A549 (cell line): ENCODE measurements at regions not wholly inside any gene's neighbourhood (a gene's known extent, or its start where the extent isn't known, plus 50 kb on each side); places are given as distances from the start of the nearest gene placed in this dataset.

Experiments
- ATAC-seq, 2 experiments: fragments of 200-7000 bp in 1 of 2; fragments of >200 bp in 1 of 2; cut with Nextera tagmentation in 1 of 2; cut with Tn5 transposase in 1 of 2; 3 replicates each; pipeline versions ENCODE4 v1.8.0 to v1.9.1; 2018 to 2020; ENCODE audit warnings: mild to moderate bottlenecking in 1 of 2, moderate library complexity in 1 of 2
- CTCF ChIA-PET: fragments of 300-600 bp; sonication (Branson Sonifier 250); formaldehyde crosslinking; extraction: SDS; loops from one replicate; lab custom pipeline; 2021; ENCODE audit warnings: antibody characterized with exemption, inconsistent platforms; lab: Yijun Ruan, JAX
- POLR2A ChIA-PET: fragments of 350-600 bp; formaldehyde crosslinking; extraction: SDS; loops from one replicate; lab custom pipeline; 2021; ENCODE audit warnings: antibody characterized with exemption, inconsistent platforms; lab: Yijun Ruan, JAX
- DNase-seq, 2 experiments: peaks; one replicate each; pipeline versions ENCODE4 v3.0.0 to v3.0.0-alpha.2; 2011 to 2016; ENCODE audit warnings: low read depth in 1 of 2, low spot score in 1 of 2
- FAIRE-seq: peaks from 2 replicates; lab custom pipeline; 2011; peaks lifted over from hg19 to GRCh38; lab: Jason Lieb, UNC
- H3K27ac ChIP-seq, 2 experiments: fragments of >200 bp; sonication (Bioruptor Twin); formaldehyde crosslinking; 3 replicates each; pipeline ENCODE4 v1.5.1; 2016 to 2017
- H3K4me1 ChIP-seq: fragments of >200 bp; sonication (Bioruptor Twin); formaldehyde crosslinking; 3 replicates; pipeline ENCODE4 v1.6.1; 2016
- H3K4me2 ChIP-seq: fragments of >200 bp; sonication (Bioruptor Twin); formaldehyde crosslinking; 3 replicates; pipeline ENCODE4 v1.6.1; 2016
- H3K4me3 ChIP-seq: fragments of >200 bp; sonication (Bioruptor Twin); formaldehyde crosslinking; 3 replicates; pipeline ENCODE4 v1.5.1; 2016
- H3K9me3 ChIP-seq: fragments of >200 bp; sonication (Bioruptor Twin); formaldehyde crosslinking; 3 replicates; pipeline ENCODE4 v1.6.1; 2016
- EHF ChIP-seq: fragments of 250-450 bp; sonication (Bioruptor Pico); IDR thresholded peaks from 2 replicates; pipeline ENCODE4 v1.5.0; 2020; ENCODE audit warnings: mild to moderate bottlenecking
- EHMT2 ChIP-seq: fragments of 200-600 bp; sonication (generic); IDR thresholded peaks from 2 replicates; pipeline ENCODE4 v1.6.1; 2016; ENCODE audit warnings: antibody characterized with exemption, low read depth, mild to moderate bottlenecking, moderate library complexity
- EP300 ChIP-seq, 2 experiments: fragments of >200 bp; sonication (Bioruptor Twin); formaldehyde crosslinking; IDR thresholded peaks; 2 replicates in 1 of 2; 3 replicates in 1 of 2; pipeline ENCODE4 v1.6.1; 2016 to 2017
- HEYL ChIP-seq: fragments of 250-450 bp; sonication (Bioruptor Pico); IDR thresholded peaks from 2 replicates; pipeline ENCODE4 v1.8.0; 2021; ENCODE audit warnings: mild to moderate bottlenecking, moderate library complexity
- HOXB13 ChIP-seq: fragments of 250-450 bp; sonication (Bioruptor Pico); IDR thresholded peaks from 2 replicates; pipeline ENCODE4 v1.5.0; 2020; ENCODE audit warnings: low read depth, mild to moderate bottlenecking, moderate library complexity
- HOXB5 ChIP-seq: fragments of 250-450 bp; sonication (Bioruptor Pico); IDR thresholded peaks from 2 replicates; pipeline ENCODE4 v1.5.0; 2020; ENCODE audit warnings: mild to moderate bottlenecking, moderate library complexity
- JUN ChIP-seq, 2 experiments: fragments of >200 bp; sonication (Bioruptor Twin); formaldehyde crosslinking; IDR thresholded peaks; 2 replicates in 1 of 2; 3 replicates in 1 of 2; pipeline ENCODE4 v1.6.1; 2016 to 2017
- KDM1A ChIP-seq: fragments of 200-600 bp; sonication (generic); IDR thresholded peaks from 2 replicates; pipeline ENCODE4 v1.6.1; 2016; ENCODE audit warnings: low read depth, mild to moderate bottlenecking
- KDM5A ChIP-seq: fragments of 200-600 bp; sonication (generic); IDR thresholded peaks from 2 replicates; pipeline ENCODE4 v1.6.1; 2016; ENCODE audit warnings: antibody characterized with exemption, mild to moderate bottlenecking
- MAFK ChIP-seq: fragments of 450-650 bp; IDR thresholded peaks from 2 replicates; pipeline ENCODE4 v1.6.1; 2014; ENCODE audit not compliant: partially characterized antibody
- NFE2L2 ChIP-seq: fragments of 150-350 bp; conservative IDR thresholded peaks from 2 replicates; pipeline ENCODE4 v1.6.1; 2014; ENCODE audit warnings: low read length
- RAD21 ChIP-seq, 2 experiments: fragments of >200 bp in 1 of 2; sonication (Bioruptor Twin) in 1 of 2; formaldehyde crosslinking in 1 of 2; IDR thresholded peaks in 1 of 2; conservative IDR thresholded peaks in 1 of 2; 2 replicates in 1 of 2; 3 replicates in 1 of 2; pipeline ENCODE4 v1.6.1; 2012 to 2018; ENCODE audit warnings: inconsistent platforms in 1 of 2
- RARB ChIP-seq: fragments of 250-450 bp; sonication (Bioruptor Pico); IDR thresholded peaks from 2 replicates; pipeline ENCODE4 v1.8.0; 2021; ENCODE audit warnings: mild to moderate bottlenecking, moderate library complexity
- RFX5 ChIP-seq: fragments of 450-650 bp; IDR thresholded peaks from 2 replicates; pipeline ENCODE4 v1.7.1; 2014; ENCODE audit warnings: antibody characterized with exemption, mild to moderate bottlenecking, moderate library complexity
- SMC3 ChIP-seq: fragments of >200 bp; sonication (Bioruptor Twin); formaldehyde crosslinking; IDR thresholded peaks from 3 replicates; pipeline ENCODE4 v1.6.1; 2018; ENCODE audit warnings: inconsistent platforms
- ZC3H11A ChIP-seq: fragments of 450-650 bp; IDR thresholded peaks from 2 replicates; pipeline ENCODE4 v1.6.1; 2014; ENCODE audit warnings: antibody characterized with exemption, mild to moderate bottlenecking
- WGBS: methylation state at CpG from one replicate; pipeline ENCODE4 v1.1.6; 2017; ENCODE audit errors: missing lambda C conversion rate; 5-methylcytosine and 5-hydroxymethylcytosine counted together
- TF ChIP-seq, protein P1 (sequence below): fragments of 150-350 bp; IDR thresholded peaks from 2 replicates; pipeline ENCODE4 v1.6.1; 2014; ENCODE audit warnings: low read depth, mild to moderate bottlenecking, low read length
- TF ChIP-seq, protein P2 (sequence below): fragments of >200 bp; sonication (Bioruptor Twin); formaldehyde crosslinking; IDR thresholded peaks from 3 replicates; pipeline ENCODE4 v1.6.1; 2016
- TF ChIP-seq, protein P3 (sequence below): IDR thresholded peaks from 2 replicates; pipeline ENCODE4 v1.6.1; 2012
- TF ChIP-seq, protein P4 (sequence below): fragments of >200 bp; sonication (Bioruptor Twin); formaldehyde crosslinking; IDR thresholded peaks from 3 replicates; pipeline ENCODE4 v1.5.1; 2016
- TF ChIP-seq, protein P5 (sequence below): IDR thresholded peaks from 2 replicates; pipeline ENCODE4 v1.6.1; 2012; ENCODE audit warnings: low read depth, borderline replicate concordance

DNA sequence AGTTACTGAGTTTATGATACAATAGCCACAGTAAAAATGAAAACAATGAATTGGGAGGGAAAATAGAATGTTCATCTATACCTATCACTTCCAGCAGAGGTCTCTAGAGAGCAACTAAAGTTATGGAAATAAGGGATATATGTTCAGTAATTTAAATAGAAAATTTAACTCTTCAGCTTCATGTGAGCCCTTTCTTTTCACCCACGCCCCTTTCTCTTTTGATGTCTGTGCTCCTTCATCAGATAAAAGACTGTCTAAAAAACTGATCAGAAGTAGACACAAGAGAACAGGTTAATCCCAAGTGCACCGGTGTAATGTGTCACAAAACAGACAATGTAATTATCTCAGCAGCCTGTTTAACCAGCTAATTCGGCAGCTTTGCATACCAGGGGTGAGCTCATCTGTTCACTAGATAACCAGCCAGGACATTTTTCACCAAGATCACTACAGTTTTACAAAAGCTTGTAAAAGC, 238.5 kb upstream of the ERBB4 start:
- no peaks in the 10 kb centered on the region for H3K4me1 ChIP-seq
- H3K27ac ChIP-seq: no peak overlapping the region
- TF ChIP-seq SMC3 (peak; percentile 60), RARB (CRISPR knock-in tag) (no peak), RFX5 (no peak), HEYL (CRISPR knock-in tag) (no peak), JUN (IDR thresholded peaks at IDR 0.05) (no peak), EHF (CRISPR knock-in tag) (no peak), ZC3H11A (no peak), EP300 (IDR thresholded peaks at IDR 0.05) (no peak), RAD21 (conservative IDR thresholded peaks at IDR 0.05 in 1 of 2, IDR thresholded peaks at IDR 0.05 in 1 of 2) (peak; percentile 48 to 65; a peak in 4 of 5 replicates)
- TF ChIP-seq, protein P1, sequence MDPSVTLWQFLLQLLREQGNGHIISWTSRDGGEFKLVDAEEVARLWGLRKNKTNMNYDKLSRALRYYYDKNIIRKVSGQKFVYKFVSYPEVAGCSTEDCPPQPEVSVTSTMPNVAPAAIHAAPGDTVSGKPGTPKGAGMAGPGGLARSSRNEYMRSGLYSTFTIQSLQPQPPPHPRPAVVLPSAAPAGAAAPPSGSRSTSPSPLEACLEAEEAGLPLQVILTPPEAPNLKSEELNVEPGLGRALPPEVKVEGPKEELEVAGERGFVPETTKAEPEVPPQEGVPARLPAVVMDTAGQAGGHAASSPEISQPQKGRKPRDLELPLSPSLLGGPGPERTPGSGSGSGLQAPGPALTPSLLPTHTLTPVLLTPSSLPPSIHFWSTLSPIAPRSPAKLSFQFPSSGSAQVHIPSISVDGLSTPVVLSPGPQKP: no peak
- TF ChIP-seq, protein P2, sequence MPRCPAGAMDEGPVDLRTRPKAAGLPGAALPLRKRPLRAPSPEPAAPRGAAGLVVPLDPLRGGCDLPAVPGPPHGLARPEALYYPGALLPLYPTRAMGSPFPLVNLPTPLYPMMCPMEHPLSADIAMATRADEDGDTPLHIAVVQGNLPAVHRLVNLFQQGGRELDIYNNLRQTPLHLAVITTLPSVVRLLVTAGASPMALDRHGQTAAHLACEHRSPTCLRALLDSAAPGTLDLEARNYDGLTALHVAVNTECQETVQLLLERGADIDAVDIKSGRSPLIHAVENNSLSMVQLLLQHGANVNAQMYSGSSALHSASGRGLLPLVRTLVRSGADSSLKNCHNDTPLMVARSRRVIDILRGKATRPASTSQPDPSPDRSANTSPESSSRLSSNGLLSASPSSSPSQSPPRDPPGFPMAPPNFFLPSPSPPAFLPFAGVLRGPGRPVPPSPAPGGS: no peak
- TF ChIP-seq, protein P3, sequence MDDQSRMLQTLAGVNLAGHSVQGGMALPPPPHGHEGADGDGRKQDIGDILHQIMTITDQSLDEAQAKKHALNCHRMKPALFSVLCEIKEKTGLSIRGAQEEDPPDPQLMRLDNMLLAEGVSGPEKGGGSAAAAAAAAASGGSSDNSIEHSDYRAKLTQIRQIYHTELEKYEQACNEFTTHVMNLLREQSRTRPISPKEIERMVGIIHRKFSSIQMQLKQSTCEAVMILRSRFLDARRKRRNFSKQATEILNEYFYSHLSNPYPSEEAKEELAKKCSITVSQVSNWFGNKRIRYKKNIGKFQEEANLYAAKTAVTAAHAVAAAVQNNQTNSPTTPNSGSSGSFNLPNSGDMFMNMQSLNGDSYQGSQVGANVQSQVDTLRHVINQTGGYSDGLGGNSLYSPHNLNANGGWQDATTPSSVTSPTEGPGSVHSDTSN: no peak
- TF ChIP-seq, protein P4, sequence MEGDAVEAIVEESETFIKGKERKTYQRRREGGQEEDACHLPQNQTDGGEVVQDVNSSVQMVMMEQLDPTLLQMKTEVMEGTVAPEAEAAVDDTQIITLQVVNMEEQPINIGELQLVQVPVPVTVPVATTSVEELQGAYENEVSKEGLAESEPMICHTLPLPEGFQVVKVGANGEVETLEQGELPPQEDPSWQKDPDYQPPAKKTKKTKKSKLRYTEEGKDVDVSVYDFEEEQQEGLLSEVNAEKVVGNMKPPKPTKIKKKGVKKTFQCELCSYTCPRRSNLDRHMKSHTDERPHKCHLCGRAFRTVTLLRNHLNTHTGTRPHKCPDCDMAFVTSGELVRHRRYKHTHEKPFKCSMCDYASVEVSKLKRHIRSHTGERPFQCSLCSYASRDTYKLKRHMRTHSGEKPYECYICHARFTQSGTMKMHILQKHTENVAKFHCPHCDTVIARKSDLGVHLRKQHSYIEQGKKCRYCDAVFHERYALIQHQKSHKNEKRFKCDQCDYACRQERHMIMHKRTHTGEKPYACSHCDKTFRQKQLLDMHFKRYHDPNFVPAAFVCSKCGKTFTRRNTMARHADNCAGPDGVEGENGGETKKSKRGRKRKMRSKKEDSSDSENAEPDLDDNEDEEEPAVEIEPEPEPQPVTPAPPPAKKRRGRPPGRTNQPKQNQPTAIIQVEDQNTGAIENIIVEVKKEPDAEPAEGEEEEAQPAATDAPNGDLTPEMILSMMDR: peak; percentile 61
- H3K4me3 ChIP-seq: no peak overlapping the region
- DNase-seq: peak; percentile 0 to 9
- WGBS: 34% methylated on average over 3 of the region's 3 CpGs
- CTCF ChIA-PET: interaction anchor here (0.6 to 0.9 kb wide), 2 partner anchors 376 to 439 kb away, joined by 3 read pairs; no protein-coding TSS in a partner anchor
- POLR2A ChIA-PET: no interaction called here
- no peak for FAIRE-seq
- no peak overlapping the region for H3K4me2 ChIP-seq
- H3K9me3 ChIP-seq: 0 out of 3 replicates have a peak, but pooled peaks cover 3% of the 10 kb centered on the region
- no peak; a peak in 1 of 6 replicates for ATAC-seq

DNA sequence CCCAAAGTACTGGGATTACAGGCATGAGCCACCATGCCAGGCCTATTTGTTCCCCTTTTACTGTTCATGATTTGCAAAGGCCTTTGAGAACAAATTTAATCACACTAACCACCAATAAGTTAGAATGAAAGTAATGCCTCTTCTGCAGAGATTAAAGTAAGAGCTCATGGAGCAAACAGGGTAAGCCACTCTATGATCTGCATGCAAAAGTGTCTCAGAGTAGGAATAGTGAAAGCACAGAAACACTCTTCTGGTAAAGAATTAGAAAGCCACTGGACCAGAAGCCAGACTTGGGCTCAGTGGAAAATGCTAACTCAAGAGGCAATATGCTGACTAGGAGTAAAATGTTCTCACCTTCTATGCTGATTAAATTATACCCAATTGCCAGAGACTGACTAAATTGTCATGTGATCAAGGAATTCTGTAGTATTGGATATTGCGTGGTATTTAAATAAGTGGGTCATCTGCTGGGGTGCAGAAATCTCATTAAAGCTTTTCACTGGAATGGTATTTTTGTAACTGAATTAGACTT, 235.3 kb upstream of the ERBB4 start:
- no peak overlapping the region for H3K4me3 ChIP-seq
- CTCF ChIA-PET: interaction anchor here (1.5 kb wide), 1 partner anchor 380 kb away, joined by 3 read pairs; no protein-coding TSS in a partner anchor
- no peak for DNase-seq
- no peak for ATAC-seq
- H3K27ac ChIP-seq: no peak overlapping the region
- POLR2A ChIA-PET: no interaction called here
- H3K4me1 ChIP-seq: no peaks in the 10 kb centered on the region
- 74% methylated on average over 1 of the region's 1 CpG for WGBS
- H3K4me2 ChIP-seq: no peak overlapping the region
- no peaks in the 10 kb centered on the region for H3K9me3 ChIP-seq
- FAIRE-seq: no peak
- TF ChIP-seq MAFK: peak; percentile 65
- no peak for TF ChIP-seq KDM1A

DNA sequence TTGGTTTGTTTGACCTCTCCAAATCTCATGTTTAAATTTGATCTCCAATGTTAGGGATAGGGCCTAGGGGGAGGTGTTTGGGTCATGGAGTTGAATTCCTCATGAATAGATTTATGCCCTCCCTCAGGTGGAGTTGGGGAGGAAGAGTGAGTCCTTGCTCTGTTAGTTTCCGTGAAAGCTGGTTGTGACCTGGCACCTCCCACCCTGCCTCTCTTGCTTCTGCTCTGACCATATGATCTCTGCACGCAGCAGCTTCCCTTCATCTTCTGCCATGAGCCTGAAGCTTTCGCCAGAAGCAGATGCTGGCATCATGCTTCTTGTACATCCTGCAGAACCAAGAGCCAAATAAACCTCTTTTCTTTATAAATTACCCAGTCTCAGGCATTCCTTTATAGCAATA, 231.6 kb upstream of the ERBB4 start:
- TF ChIP-seq KDM5A: no peak
- no peak for TF ChIP-seq JUN (IDR thresholded peaks at IDR 0.05)
- TF ChIP-seq, protein P5, sequence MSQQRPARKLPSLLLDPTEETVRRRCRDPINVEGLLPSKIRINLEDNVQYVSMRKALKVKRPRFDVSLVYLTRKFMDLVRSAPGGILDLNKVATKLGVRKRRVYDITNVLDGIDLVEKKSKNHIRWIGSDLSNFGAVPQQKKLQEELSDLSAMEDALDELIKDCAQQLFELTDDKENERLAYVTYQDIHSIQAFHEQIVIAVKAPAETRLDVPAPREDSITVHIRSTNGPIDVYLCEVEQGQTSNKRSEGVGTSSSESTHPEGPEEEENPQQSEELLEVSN: no peak
- no peak for TF ChIP-seq HOXB13 (CRISPR knock-in tag)
- no peak for TF ChIP-seq EP300 (IDR thresholded peaks at IDR 0.05)
- no peak for TF ChIP-seq ZC3H11A
- no peak for TF ChIP-seq RFX5
- no peak for TF ChIP-seq EHMT2
- no peak for TF ChIP-seq MAFK
- TF ChIP-seq NFE2L2: no peak
- no peak for TF ChIP-seq HOXB5 (CRISPR knock-in tag)
- FAIRE-seq: no peak
- no peak for DNase-seq
- ChIA-PET CTCF (no interaction called here), POLR2A (no interaction called here)
- ATAC-seq: no peak
- no peak overlapping the region for H3K27ac ChIP-seq
- no peaks in the 10 kb centered on the region for H3K4me1 ChIP-seq
- H3K4me2 ChIP-seq: no peak overlapping the region
- 37% methylated on average over 3 of the region's 3 CpGs for WGBS
- no peaks in the 10 kb centered on the region for H3K9me3 ChIP-seq
- H3K4me3 ChIP-seq: no peak overlapping the region
